A673 (cell line): ENCODE measurements at regions not wholly inside any gene's neighbourhood (a gene's known extent, or its start where the extent isn't known, plus 50 kb on each side); places are given as distances from the start of the nearest gene placed in this dataset.

ENCODE experiments used
- CTCF ChIP-seq: fragments of 300-800, 200-600 bp; sonication (generic); conservative IDR thresholded peaks from 2 replicates; pipeline ENCODE4 v1.5.1; 2017; ENCODE audit warnings: low read depth, mild to moderate bottlenecking, antibody characterized with exemption, low read length, moderate library complexity, mixed read lengths
- EZH2 ChIP-seq: fragments of 200-600 bp; sonication (generic); IDR thresholded peaks from 2 replicates; pipeline ENCODE4 v1.6.1; 2017; ENCODE audit warnings: borderline replicate concordance, low read depth, mild to moderate bottlenecking, mixed read lengths, antibody characterized with exemption, low read length; ENCODE audit not compliant: poor library complexity, severe bottlenecking

DNA sequence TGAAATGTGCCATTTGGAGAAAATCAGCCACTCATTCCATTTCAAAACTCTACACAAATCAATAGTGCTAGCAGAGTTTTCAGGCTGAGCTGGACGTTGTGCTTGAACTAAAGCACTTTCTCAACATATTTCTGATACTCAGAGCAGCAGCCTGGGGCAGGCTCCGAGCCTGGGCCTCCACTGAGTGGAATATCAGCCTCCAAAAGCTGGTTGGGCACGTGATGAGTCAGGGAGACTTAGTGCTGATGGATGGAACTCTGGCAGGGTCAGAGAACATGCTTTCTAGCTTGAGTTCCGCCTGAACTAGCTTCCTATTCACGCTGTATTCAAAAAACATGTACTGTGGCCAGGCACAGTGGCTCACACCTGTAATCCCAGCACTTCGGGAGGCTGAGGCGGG, 85.8 kb upstream of the PCDH8 start:
- TF ChIP-seq CTCF (no peak), EZH2 (no peak)
